ENCODE measurements at regions not wholly inside any gene's neighbourhood (a gene's known extent, or its start where the extent isn't known, plus 50 kb on each side); places are given as distances from the start of the nearest gene placed in this dataset.

- TF ChIP-seq CTCF (IDR thresholded peaks at IDR 0.05; ENCODE audit: low read length) (no peak), EZH2 (IDR thresholded peaks at IDR 0.05; ENCODE audit: borderline replicate concordance, low read length) (no peak)
These were observed 271.4 kb downstream of the RPS29 start for GRCh38 chr14:49314737-49315136.
